IMR-90 (cell line): ENCODE measurements at regions not wholly inside any gene's neighbourhood (a gene's known extent, or its start where the extent isn't known, plus 50 kb on each side); places are given as distances from the start of the nearest gene placed in this dataset.

Experiments used
- ATAC-seq: fragments of 200-7000 bp; cut with Tn5 transposase; 2 replicates; pipeline ENCODE4 v1.9.1; 2020; ENCODE audit warnings: low read depth, mild to moderate bottlenecking, moderate library complexity
- BruUV-seq: library from RNA; stranded (reverse); fragments of 400-500 nt; replicated peaks from 2 replicates; lab custom pipeline; 2021; lab: Mats Ljungman, UMichigan
- CTCF ChIA-PET: fragments of 300-600 bp; formaldehyde crosslinking; extraction: SDS; loops from one replicate; lab custom pipeline; 2021; ENCODE audit warnings: antibody characterized with exemption; lab: Yijun Ruan, JAX
- POLR2A ChIA-PET: fragments of 300-600 bp; sonication (Branson Sonifier 250); formaldehyde crosslinking; loops from one replicate; lab custom pipeline; 2022; ENCODE audit warnings: antibody characterized with exemption; ENCODE audit not compliant: unreplicated experiment; lab: Charles Lee
- DNase-seq: peaks from one replicate; pipeline ENCODE4 v3.0.0; 2013
- H2AFZ ChIP-seq: replicated peaks from 2 replicates; pipeline ENCODE3; 2013; ENCODE audit warnings: low read length, mild to moderate bottlenecking; ENCODE audit not compliant: poor library complexity
- H2AK5ac ChIP-seq: 2 replicates; pipeline ENCODE4 v1.6.1; 2013; ENCODE audit warnings: low read depth, low read length, inconsistent platforms
- H2AK9ac ChIP-seq: replicated peaks from 2 replicates; pipeline ENCODE3; 2013; ENCODE audit warnings: mild to moderate bottlenecking, low read depth, low read length, moderate library complexity; ENCODE audit not compliant: poor library complexity
- H2BK120ac ChIP-seq: 2 replicates; pipeline ENCODE4 v1.6.1; 2013; ENCODE audit warnings: low read depth, low read length, inconsistent platforms
- H2BK15ac ChIP-seq: 3 replicates; pipeline ENCODE4 v1.6.1; 2013; ENCODE audit warnings: low read depth, low read length, inconsistent platforms
- H2BK20ac ChIP-seq: 2 replicates; pipeline ENCODE4 v1.6.1; 2013; ENCODE audit warnings: low read depth, mild to moderate bottlenecking, inconsistent platforms, low read length, moderate library complexity
- H2BK5ac ChIP-seq: 2 replicates; pipeline ENCODE4 v1.6.1; 2013; ENCODE audit warnings: mild to moderate bottlenecking, low read depth, low read length, inconsistent platforms; ENCODE audit not compliant: poor library complexity, severe bottlenecking
- H3K14ac ChIP-seq: replicated peaks from 2 replicates; pipeline ENCODE4 v1.6.1; 2013; ENCODE audit warnings: low read depth, low read length, inconsistent platforms
- H3K18ac ChIP-seq: 2 replicates; pipeline ENCODE4 v1.6.1; 2013; ENCODE audit warnings: low read depth, low read length, control low read depth
- H3K23ac ChIP-seq: 2 replicates; pipeline ENCODE4 v1.6.1; 2013; ENCODE audit warnings: low read depth, low read length, inconsistent platforms
- H3K27ac ChIP-seq: 2 replicates; pipeline ENCODE4 v1.5.1; 2013; ENCODE audit warnings: mild to moderate bottlenecking, control low read depth, low read length; ENCODE audit not compliant: insufficient read depth
- H3K27me3 ChIP-seq: 2 replicates; pipeline ENCODE4 v1.6.1; 2013; ENCODE audit warnings: low read length; ENCODE audit not compliant: control insufficient read depth, insufficient read depth
- H3K36me3 ChIP-seq: 2 replicates; pipeline ENCODE4 v1.6.1; 2013; ENCODE audit warnings: low read length, mixed read lengths; ENCODE audit not compliant: control insufficient read depth, insufficient read depth
- H3K4ac ChIP-seq: 2 replicates; pipeline ENCODE4 v1.6.1; 2013; ENCODE audit warnings: low read depth, low read length, inconsistent platforms
- H3K4me1 ChIP-seq: 2 replicates; pipeline ENCODE4 v1.6.1; 2013; ENCODE audit warnings: low read length, mixed read lengths; ENCODE audit not compliant: control insufficient read depth, insufficient read depth
- H3K4me2 ChIP-seq: 2 replicates; pipeline ENCODE4 v1.6.1; 2013; ENCODE audit warnings: low read depth, mild to moderate bottlenecking, control low read depth, low read length, moderate library complexity
- H3K4me3 ChIP-seq: 2 replicates; pipeline ENCODE4 v1.5.1; 2013; ENCODE audit warnings: low read depth, mild to moderate bottlenecking, control low read depth, low read length, moderate library complexity; ENCODE audit not compliant: insufficient read depth
- H3K56ac ChIP-seq: 2 replicates; pipeline ENCODE4 v1.6.1; 2013; ENCODE audit warnings: low read length, inconsistent platforms; ENCODE audit not compliant: insufficient read depth; ENCODE audit errors: extremely low read depth
- H3K79me1 ChIP-seq, 2 experiments: 2 replicates each; pipeline ENCODE4 v1.6.1; 2013; ENCODE audit warnings: low read length in 2 of 2, inconsistent platforms in 1 of 2, low read depth in 1 of 2
- H3K9ac ChIP-seq: 2 replicates; pipeline ENCODE4 v1.6.1; 2013; ENCODE audit warnings: low read depth, low read length, control low read depth
- H3K9me1 ChIP-seq: 2 replicates; pipeline ENCODE4 v1.6.1; 2013; ENCODE audit warnings: low read length, inconsistent platforms; ENCODE audit not compliant: insufficient read depth
- H3K9me3 ChIP-seq: 2 replicates; pipeline ENCODE4 v1.6.1; 2013; ENCODE audit warnings: low read length; ENCODE audit not compliant: control insufficient read depth, insufficient read depth
- H4K20me1 ChIP-seq: 2 replicates; pipeline ENCODE4 v1.6.1; 2013; ENCODE audit warnings: low read length, inconsistent platforms; ENCODE audit not compliant: insufficient read depth
- H4K5ac ChIP-seq: 2 replicates; pipeline ENCODE4 v1.6.1; 2013; ENCODE audit warnings: mild to moderate bottlenecking, low read depth, low read length, control low read depth
- H4K8ac ChIP-seq, 2 experiments: 2 replicates each; pipeline ENCODE4 v1.6.1; 2013; ENCODE audit warnings: low read depth in 2 of 2, low read length in 2 of 2, control low read depth in 1 of 2, inconsistent platforms in 1 of 2
- H4K91ac ChIP-seq: 2 replicates; pipeline ENCODE4 v1.6.1; 2013; ENCODE audit warnings: low read depth, low read length, inconsistent platforms; ENCODE audit not compliant: insufficient read depth
- NFE2L2 ChIP-seq: fragments of 150-350 bp; IDR thresholded peaks from 2 replicates; pipeline ENCODE4 v1.6.1; 2016; ENCODE audit warnings: low read depth, mild to moderate bottlenecking, low read length
- RAD21 ChIP-seq: IDR thresholded peaks from 2 replicates; pipeline ENCODE4 v1.6.1; 2012; ENCODE audit warnings: low read length, improper control_type of control experiment
- RCOR1 ChIP-seq: IDR thresholded peaks from 2 replicates; pipeline ENCODE4 v1.6.1; 2012; ENCODE audit warnings: mild to moderate bottlenecking, low read length, improper control_type of control experiment; ENCODE audit not compliant: insufficient replicate concordance
- SMC3 ChIP-seq: fragments of 150-350 bp; IDR thresholded peaks from 2 replicates; pipeline ENCODE4 v1.6.1; 2016; ENCODE audit warnings: low read depth, mild to moderate bottlenecking, antibody characterized with exemption, low read length, moderate library complexity
- WGBS, 2 experiments: methylation state at CpG; one replicate each; pipeline versions ENCODE4 v1.1.5 to v1.1.7; 2013; ENCODE audit warnings: missing lambda C conversion rate in 2 of 2; ENCODE audit not compliant: insufficient read length in 1 of 2; ENCODE audit errors: extremely low coverage in 2 of 2; 5-methylcytosine and 5-hydroxymethylcytosine counted together
- dilution Hi-C: fragments of 300-500 bp; cut with HindIII; formaldehyde crosslinking; loops from one replicate; pipeline ENCODE4 v1.14.3; 2018; ENCODE audit warnings: low sequenced_read_pairs; ENCODE audit not compliant: unreplicated experiment
- in situ Hi-C: fragments of 300-500 bp; cut with MboI; formaldehyde crosslinking; loops from 3 replicates; pipeline ENCODE4 v1.14.3; 2019; ENCODE audit warnings: low sequenced_read_pairs, inconsistent platforms, mixed read lengths
- intact Hi-C: fragments of 100-400 bp; cut with micrococcal nuclease; formaldehyde crosslinking; loops from 2 replicates; pipeline ENCODE4 v1.10.0; 2022
- TF ChIP-seq, protein P1 (sequence below): fragments of 150-350 bp; IDR thresholded peaks from 2 replicates; pipeline ENCODE4 v1.6.1; 2016; ENCODE audit warnings: low read depth, mild to moderate bottlenecking, low read length, moderate library complexity, borderline replicate concordance
- TF ChIP-seq, protein P2 (sequence below): fragments of 150-350 bp; IDR thresholded peaks from 2 replicates; pipeline ENCODE4 v1.6.1; 2017; ENCODE audit warnings: mild to moderate bottlenecking, antibody characterized with exemption, low read length, low read depth

DNA sequence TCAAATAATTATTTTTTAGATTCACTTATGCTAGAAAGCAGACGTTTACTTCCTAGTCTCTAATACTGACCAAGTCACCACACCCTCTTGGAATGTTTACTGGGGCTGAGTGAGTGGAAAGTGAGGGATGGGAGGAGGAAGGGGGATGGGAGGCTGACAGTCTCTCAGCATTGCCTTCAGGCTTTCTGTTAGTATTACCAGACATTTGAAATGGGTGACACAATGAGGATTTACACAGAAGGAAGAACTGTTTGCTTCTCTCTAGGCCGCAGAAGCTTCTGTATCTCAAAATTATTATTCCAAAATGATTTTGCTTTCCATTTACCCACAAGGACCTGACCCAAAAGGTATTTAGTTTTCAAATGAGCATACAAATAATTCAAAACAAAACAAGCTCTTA lies 232.8 kb upstream of the ZNF608 start:
- H3K9me1 ChIP-seq: 0 out of 2 replicates have a peak, but pooled peaks cover 4% of the 10 kb centered on the region
- H3K18ac ChIP-seq: peak overlapping the region; percentile 6; the same call in 1 of the 2 replicates
- H3K4me1 ChIP-seq: peaks cover 4% of the 10 kb centered on the region; the same call in 1 of the 2 replicates
- no peak overlapping the region for H3K4me3 ChIP-seq
- no peaks in the 10 kb centered on the region for H3K27me3 ChIP-seq
- H3K36me3 ChIP-seq: no peaks in the 10 kb centered on the region
- H2BK5ac ChIP-seq: no peak overlapping the region
- no peak overlapping the region for H3K4me2 ChIP-seq
- peaks cover 5% of the 10 kb centered on the region; the same call in 1 of the 2 replicates for H3K9me3 ChIP-seq
- no peak overlapping the region for H3K27ac ChIP-seq
- no TSS peak for BruUV-seq
- dilution Hi-C loops (no loop called here), intact Hi-C loops (no loop called here), in situ Hi-C loops (no loop called here)
- CTCF ChIA-PET: interaction anchor here (0.6 kb wide), 1 partner anchor 509 kb away, joined by 3 read pairs; no protein-coding TSS in a partner anchor
- H2AK5ac ChIP-seq: no peak overlapping the region
- peak overlapping the region; percentile 76 to 81; a peak in 3 of 4 replicates for H4K8ac ChIP-seq
- H4K5ac ChIP-seq: peak overlapping the region; percentile 5; the same call in 1 of the 2 replicates
- WGBS, 2 experiments: no CpG with 5 or more reads among the region's 2 CpGs
- H3K79me1 ChIP-seq: no peaks in the 10 kb centered on the region
- H2AK9ac ChIP-seq: no peak overlapping the region
- H4K20me1 ChIP-seq: no peaks in the 10 kb centered on the region
- H3K23ac ChIP-seq: no peak overlapping the region; the same call in 1 of the 2 replicates
- peak overlapping the region; percentile 91; the same call in 1 of the 2 replicates for H3K14ac ChIP-seq
- peak overlapping the region; percentile 79; the same call in 1 of the 2 replicates for H3K4ac ChIP-seq
- peak overlapping the region; percentile 36 for H2AFZ ChIP-seq
- no peak overlapping the region for H4K91ac ChIP-seq
- ATAC-seq: peak; percentile 78
- H2BK120ac ChIP-seq: peak overlapping the region; percentile 92
- TF ChIP-seq RCOR1: no peak
- no peak for TF ChIP-seq RAD21
- TF ChIP-seq, protein P1, sequence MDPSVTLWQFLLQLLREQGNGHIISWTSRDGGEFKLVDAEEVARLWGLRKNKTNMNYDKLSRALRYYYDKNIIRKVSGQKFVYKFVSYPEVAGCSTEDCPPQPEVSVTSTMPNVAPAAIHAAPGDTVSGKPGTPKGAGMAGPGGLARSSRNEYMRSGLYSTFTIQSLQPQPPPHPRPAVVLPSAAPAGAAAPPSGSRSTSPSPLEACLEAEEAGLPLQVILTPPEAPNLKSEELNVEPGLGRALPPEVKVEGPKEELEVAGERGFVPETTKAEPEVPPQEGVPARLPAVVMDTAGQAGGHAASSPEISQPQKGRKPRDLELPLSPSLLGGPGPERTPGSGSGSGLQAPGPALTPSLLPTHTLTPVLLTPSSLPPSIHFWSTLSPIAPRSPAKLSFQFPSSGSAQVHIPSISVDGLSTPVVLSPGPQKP: no peak
- no peak for TF ChIP-seq NFE2L2
- TF ChIP-seq SMC3: no peak
- TF ChIP-seq, protein P2, sequence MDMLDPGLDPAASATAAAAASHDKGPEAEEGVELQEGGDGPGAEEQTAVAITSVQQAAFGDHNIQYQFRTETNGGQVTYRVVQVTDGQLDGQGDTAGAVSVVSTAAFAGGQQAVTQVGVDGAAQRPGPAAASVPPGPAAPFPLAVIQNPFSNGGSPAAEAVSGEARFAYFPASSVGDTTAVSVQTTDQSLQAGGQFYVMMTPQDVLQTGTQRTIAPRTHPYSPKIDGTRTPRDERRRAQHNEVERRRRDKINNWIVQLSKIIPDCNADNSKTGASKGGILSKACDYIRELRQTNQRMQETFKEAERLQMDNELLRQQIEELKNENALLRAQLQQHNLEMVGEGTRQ: no peak
- peak overlapping the region; percentile 91; the same call in 2 of the 3 replicates for H2BK15ac ChIP-seq
- H3K9ac ChIP-seq: no peak overlapping the region
- peak overlapping the region; percentile 92; the same call in 1 of the 2 replicates for H2BK20ac ChIP-seq
- POLR2A ChIA-PET: no interaction called here
- H3K56ac ChIP-seq: no peak overlapping the region
- peak; percentile 24 for DNase-seq
